HG03025 (cell line): ENCODE measurements at regions not wholly inside any gene's neighbourhood (a gene's known extent, or its start where the extent isn't known, plus 50 kb on each side); places are given as distances from the start of the nearest gene placed in this dataset.

ENCODE experiments used
- ATAC-seq: cut with Tn5 transposase; IDR thresholded peaks from one replicate; pipeline ENCODE4 v1.9.1; 2021; ENCODE audit warnings: mild to moderate bottlenecking, moderate library complexity; ENCODE audit not compliant: unreplicated experiment, low FRiP score

GRCh38 chr2:103902347-103902746 is 951.6 kb upstream of the POU3F3 start:
- ATAC-seq: no peak

DNA sequence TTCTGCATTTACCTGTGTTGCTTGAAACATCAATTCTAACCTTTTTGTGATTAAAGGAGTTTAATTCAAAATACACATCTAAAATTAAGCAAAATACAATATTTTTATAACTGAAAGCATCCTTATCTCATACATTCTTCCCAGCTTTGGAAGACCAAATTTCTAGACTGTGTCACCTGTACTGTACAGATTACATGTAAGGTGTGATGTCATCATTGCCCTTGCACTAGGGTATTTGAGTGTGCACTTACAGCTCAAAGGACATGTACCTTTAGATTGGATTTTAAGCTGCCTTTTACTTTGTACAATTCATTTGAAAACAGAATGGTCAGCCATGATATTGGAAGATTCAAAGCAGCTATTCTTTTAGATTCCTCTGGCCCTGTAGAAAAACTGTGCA is 932.8 kb upstream of the POU3F3 start:
- no peak for ATAC-seq

- ATAC-seq: no peak
Observed at GRCh38 chr2:103942199-103942598, 911.7 kb upstream of the POU3F3 start.

DNA sequence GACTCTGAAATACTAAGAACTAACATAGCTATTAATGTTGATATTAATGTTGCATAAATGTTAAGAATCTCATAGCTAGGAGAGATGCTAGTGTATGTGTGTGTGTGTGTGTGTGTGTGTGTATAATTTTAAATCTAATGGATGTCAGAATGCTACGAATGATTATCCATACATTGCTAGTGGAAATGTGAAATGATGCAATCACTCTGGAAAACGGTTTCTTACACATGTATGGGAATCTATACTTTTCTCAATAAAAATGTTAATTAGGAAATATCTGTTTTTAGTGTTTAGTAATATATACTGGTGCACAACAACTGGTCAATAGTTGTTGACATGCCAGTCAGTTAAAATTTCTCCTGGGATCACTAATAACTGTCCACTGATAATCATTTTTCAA is 908.8 kb upstream of the POU3F3 start:
- no peak for ATAC-seq

GRCh38 chr2:103959174-103960128 is 894.5 kb upstream of the POU3F3 start:
- no peak for ATAC-seq

GRCh38 chr2:103960129-103960513 is 893.8 kb upstream of the POU3F3 start:
- no peak for ATAC-seq

GRCh38 chr2:103960951-103961350 is 893.0 kb upstream of the POU3F3 start:
- no peak for ATAC-seq

- no peak for ATAC-seq
Observed at GRCh38 chr2:103961862-103962261, 892.1 kb upstream of the POU3F3 start.

DNA sequence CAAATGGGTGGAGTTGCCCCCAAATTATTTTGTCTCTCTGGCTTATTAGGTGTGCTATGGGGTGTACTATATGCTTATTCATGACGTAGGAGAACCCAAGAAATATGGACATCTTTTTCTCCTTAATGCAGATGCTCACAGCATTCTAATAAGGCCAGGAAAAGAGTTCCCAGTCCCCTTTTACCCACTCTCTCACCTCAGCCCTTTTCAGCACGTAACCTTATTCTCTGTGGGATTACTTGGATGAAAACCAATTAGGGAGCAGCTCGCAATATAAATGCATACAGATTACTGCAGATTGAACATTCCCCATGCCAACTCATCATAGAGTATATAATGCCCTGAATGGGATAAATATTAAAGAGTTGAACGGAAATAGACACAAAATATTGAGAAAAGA is 891.2 kb upstream of the POU3F3 start:
- ATAC-seq: no peak

DNA sequence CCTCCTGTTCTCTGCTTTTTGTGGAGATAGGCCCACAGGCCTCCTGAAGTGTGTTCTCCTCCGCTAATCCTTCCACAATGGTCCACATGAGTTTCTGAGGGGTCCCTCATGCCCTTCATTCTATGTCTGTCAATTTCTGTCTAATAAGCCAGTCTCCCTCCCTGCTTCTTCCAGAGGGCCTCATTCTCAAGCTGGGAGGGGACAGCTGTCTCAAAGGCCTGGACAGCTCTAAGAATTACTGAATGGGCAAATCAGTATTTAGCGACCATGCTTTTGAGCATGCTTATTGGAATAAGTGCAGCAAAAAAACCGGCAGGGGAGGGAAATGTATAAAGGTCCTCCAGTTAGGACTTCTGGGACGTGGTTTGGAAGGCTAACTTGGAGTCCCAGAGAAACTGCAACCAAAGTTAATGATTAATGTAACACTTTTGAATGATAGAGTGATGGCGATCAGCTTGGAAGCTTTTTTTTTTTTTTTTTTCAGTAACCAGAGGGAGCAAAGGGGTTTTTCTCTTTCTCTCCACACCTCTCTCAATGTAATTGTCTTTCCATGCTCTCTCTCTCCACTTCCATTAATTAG is 890.7 kb upstream of the POU3F3 start:
- no peak for ATAC-seq

- ATAC-seq: no peak
Observed at GRCh38 chr2:103977241-103977640, 876.7 kb upstream of the POU3F3 start.

- ATAC-seq: no peak
Observed at GRCh38 chr2:103977668-103978067, 876.2 kb upstream of the POU3F3 start.

DNA sequence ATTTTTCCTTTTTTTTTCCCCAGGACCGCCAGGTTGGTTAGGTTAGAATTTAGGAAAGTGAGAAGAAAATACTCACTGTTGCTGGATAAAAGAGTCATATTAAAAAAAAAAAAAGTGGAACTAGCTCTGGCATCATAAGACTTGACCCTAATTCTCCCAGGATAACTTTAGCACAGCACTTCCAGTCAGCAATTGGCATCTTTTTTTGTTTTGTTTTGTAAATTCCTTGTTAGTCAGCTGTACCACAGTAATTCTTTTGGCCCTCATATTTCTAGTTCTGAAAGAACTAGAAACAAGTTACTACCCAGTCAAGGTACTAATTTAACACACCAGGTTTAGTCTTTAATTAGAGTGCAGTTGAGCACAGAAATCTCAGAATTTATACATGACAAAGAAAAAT is 873.5 kb upstream of the POU3F3 start:
- ATAC-seq: no peak

GRCh38 chr2:103982691-103983090 is 871.2 kb upstream of the POU3F3 start:
- no peak for ATAC-seq

DNA sequence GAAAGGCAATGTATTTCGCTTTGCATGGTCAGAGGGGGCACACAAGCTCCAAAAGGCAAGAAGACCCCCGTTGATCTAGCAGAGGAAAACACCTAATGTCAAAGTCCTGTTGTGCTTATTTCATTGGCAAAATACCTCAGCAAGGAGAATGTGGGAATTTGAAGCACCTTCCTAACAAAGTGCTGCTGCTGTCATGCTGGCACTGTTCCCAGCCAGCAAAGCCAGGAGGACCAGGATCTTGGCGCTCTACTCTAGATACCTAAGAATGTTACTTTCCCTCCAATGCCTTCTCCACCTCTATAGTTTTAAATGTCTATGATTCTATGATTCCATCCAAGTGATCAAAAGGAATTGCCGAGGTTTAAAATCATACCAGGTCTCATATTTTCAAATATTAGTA is 867.9 kb upstream of the POU3F3 start:
- no peak for ATAC-seq

DNA sequence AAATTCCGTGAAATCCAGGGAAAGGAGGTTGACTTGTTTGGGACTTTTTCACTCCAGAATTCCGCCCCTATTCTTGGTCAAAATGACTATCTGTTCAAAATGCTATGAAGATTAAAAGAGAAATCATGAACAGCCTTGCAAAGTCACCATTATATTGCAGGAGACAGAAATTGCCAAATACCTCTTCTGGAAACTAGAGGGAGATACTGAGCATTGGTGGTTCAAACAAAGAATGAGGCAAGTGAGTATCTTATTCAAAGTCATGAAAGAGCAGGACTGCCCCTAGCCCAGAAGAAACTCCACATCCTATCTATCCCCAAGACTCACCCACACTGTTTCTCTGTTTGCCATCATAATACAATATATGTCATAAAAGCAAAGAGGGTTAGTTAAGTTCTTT is 862.3 kb upstream of the POU3F3 start:
- ATAC-seq: no peak

DNA sequence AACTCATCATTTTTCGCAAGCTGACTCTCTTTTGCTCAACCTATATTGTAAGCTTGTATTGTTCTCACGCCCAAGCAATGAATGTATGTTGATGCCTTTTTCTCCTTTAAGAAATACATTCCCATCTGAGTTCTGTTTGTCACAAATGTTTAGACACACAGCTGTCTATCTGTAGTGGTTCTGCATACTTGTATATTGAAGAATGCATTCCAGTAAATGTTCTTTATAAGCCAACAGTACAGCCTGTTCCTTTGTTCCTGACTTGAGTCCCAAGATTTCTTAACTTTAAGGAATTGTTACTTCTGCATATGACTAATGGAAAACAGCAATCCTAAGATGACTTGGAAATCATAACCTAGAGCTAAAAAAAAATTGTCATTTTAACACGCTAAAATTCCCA is 849.1 kb upstream of the POU3F3 start:
- no peak for ATAC-seq

DNA sequence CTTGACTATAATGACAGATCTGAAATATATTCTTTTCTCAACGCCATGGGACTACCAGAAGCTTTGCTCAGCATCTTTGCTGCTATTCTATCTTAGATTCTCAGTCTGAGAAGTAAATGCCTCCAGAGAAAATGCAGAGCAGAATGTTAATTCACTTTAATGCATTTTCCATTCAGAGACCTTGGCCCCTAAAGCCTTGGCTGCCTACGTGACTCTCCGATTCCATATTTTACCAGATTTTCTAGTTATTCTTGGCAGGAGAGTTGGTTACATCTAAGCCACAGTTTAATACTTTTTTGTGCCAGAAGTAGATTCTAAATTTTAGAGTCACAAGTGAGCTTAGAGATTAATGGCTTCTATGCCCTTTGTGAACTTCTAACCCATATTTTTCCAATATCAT is 837.1 kb upstream of the POU3F3 start:
- no peak for ATAC-seq

DNA sequence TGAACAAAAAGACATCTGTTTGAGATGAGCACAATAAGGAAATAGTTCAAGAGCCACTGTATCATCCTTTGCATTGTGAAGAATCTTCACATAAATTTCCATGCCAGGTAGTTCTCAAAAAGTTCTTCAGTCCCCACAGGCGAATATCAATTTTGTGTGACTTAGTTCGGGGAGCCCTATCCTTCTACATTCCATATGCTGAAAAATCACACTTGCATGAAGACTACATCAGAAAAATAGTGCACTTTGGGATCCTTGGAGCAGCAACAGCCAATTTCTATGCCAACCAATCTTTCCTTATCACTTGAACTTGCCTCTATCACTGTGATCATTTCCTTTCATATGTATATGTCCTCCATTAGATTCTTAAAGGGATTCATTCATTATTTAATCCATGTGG is 830.6 kb upstream of the POU3F3 start:
- ATAC-seq: no peak

DNA sequence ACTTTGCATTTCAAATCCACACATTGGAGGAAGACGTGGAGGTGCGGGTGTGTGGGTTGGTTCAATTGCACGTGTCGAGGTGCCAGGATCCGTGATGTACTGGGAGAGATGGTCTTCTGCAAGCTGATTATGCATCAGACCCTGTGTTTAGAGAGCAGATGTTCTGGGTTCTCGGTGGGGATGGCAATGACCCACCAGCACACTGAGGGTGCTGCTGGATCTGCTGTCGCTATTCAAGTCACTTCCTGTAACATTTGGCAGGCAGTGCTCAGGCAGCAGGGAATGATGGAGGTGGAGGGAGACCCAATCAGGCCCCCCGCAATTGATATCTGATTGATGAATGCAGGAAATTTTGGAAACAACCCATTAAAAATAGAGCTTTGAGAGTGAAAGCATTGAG is 830.1 kb upstream of the POU3F3 start:
- no peak for ATAC-seq

- ATAC-seq: no peak
Observed at GRCh38 chr2:104025295-104025694, 828.6 kb upstream of the POU3F3 start.

DNA sequence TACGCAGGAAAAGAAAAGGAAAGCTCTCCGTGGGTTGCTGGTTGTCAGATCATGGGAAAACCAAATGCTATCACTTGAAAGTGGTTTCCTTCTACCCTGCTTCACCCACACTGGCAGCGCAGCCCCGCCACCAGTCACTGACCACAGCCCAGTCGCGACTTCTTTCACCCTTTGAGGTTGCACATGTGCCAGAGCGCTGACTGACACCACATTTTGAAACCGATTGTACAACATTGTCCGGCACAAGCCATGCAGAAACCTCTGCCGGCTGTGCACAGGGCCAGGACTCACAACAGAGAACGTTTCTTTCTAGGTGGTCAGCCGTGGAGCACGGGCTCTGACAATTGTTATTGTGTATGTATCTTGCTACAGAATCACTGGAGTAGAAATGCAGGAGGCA is 827.2 kb upstream of the POU3F3 start:
- no peak for ATAC-seq
